Stimulated activated naive CD4-positive, alpha-beta T cell (primary cell): ENCODE measurements at regions not wholly inside any gene's neighbourhood (a gene's known extent, or its start where the extent isn't known, plus 50 kb on each side); places are given as distances from the start of the nearest gene placed in this dataset.
A peak's percentile ranks its signal among the peaks of the same experiment; 100 is the strongest.

Experiments
- DNase-seq, 6 experiments: peaks; one replicate each; lab custom pipeline; 2025; lab: John Stamatoyannopoulos, UW

- no peak for DNase-seq
Measured at GRCh38 chr5:56622141-56622540, 193.2 kb upstream of the MAP3K1 start.

GRCh38 chr5:56620903-56621677 is 194.3 kb upstream of the MAP3K1 start:
- no peak for DNase-seq

GRCh38 chr5:56617998-56618397 is 197.4 kb upstream of the MAP3K1 start:
- DNase-seq, result no peak

- peak in 1 of 6 experiments; percentile 12 for DNase-seq
Measured at GRCh38 chr5:56616454-56617160, 198.7 kb upstream of the MAP3K1 start.

DNA sequence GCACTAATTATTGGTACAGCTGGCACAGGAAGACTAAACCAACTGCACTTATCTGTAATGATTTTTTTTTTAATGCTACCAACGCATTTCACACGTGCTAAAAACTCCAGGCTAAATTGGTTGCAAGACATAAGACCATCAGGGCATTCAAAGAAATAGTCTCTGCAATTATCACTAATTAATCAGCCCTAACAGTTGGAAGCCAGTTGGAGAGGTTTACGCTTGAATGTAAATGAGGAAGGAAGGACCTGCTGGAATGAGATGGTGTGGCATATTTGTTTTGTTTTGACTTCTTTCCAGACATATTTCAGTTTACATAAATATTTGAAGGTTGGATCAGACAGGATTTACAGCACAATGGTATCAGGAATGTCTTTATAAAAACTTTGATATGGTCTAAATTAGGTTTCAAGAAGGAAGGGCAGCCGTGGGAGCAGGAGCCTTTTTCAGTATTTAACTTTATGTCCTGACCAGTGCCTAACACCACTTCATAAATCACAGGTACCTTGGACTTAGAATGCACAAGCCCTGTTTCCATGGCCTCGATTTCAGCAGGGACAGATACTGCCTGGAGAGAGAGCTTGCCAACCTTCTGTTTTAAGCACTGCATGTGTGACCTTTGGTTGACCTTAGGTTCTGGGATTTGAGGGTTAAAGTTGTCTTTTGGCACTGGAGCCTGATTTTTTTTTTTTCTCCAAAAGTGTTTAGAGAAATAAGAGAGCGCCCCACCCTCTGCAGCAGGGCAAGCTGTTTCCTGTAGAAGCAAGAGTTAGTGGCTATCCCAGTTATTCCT is 199.8 kb upstream of the MAP3K1 start:
- no peak for DNase-seq

GRCh38 chr5:56612759-56613158 is 202.6 kb upstream of the MAP3K1 start:
- DNase-seq, result peak in 3 of 6 experiments; percentile 35 to 49 (median 45)

- no peak for DNase-seq
Measured at GRCh38 chr5:56612353-56612752, 203.0 kb upstream of the MAP3K1 start.

- no peak for DNase-seq
Measured at GRCh38 chr5:56610093-56610698, 205.2 kb upstream of the MAP3K1 start.

DNA sequence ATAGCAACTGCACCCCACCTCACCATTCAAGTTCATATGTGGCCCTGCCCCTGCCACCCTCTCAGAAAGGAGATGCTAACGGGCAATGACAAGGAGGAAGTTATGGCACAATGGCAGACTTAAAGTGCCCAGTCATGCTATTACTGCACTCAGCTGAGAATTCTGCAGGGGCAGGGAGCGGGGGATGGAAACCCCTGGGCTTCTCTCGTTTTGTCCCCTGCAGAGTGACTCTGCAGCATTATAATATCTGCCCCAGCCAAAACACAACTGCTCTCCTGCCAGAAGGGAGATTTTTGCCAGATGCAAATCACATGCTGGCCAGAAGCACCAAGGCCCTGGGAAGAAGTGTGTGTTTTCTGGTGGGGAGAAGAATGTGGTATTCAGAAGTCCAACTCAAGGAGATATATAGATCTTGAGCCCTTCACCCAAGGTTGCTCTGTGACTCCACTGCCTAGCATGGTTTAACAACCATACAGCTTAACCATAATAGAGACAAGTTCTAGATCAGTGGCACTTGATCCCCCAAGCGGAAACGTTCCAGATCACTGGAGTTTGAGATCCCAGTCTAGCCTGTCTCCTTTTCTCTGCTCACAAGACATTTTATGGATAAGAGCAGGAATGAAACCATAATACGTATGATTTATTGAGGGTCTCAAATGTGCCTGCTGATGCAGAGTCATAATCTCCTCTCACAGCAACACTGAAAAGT is 207.0 kb upstream of the MAP3K1 start:
- DNase-seq, result no peak

GRCh38 chr5:56607551-56607950 is 207.8 kb upstream of the MAP3K1 start:
- no peak for DNase-seq

GRCh38 chr5:56607074-56607473 is 208.3 kb upstream of the MAP3K1 start:
- no peak for DNase-seq

DNA sequence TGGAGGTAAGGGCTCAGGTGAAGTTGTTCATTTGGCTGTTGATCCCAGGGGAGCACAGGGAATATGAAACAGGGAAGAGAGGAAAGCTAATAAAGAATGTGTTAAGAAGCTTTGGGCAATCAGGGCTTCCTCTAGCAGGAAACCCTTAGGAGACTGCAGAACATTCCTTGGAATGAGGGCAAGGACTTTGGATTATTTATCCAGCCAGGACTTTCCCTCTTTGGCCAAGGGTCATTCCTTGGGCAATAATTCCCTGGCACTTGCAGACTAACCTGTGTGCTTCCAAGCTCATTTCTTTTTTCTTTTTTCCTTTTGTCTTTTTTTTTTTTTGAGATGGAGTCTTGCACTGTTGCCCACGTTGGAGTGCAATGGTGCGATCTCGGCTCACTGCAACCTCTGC is 209.2 kb upstream of the MAP3K1 start:
- no peak for DNase-seq

GRCh38 chr5:56605231-56605630 is 210.1 kb upstream of the MAP3K1 start:
- DNase-seq, result no peak

DNA sequence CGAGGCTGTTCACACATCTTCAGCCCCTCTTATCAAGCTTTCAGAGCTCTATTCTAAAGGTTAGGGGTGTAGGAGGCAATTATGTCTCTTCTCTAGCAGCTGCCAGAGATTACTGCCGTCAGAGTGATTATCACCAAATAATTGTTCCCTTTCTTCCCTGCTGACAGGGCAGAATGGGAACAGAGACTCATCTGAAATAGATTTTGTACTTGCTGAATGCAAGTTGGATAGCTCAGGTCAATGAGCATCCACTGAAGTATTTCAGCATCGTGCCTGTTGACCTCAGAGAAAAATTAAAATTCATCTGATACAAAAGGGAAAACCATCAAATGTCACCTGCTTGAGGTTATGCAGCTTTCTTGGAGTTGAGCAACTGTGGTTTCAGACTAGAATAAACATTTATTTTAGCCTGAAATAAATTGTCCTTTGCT is 213.7 kb upstream of the MAP3K1 start:
- DNase-seq, result no peak

GRCh38 chr5:56598941-56599340 is 216.4 kb upstream of the MAP3K1 start:
- DNase-seq, result no peak

- DNase-seq, result no peak
Measured at GRCh38 chr5:56596155-56596554, 219.2 kb upstream of the MAP3K1 start.

DNA sequence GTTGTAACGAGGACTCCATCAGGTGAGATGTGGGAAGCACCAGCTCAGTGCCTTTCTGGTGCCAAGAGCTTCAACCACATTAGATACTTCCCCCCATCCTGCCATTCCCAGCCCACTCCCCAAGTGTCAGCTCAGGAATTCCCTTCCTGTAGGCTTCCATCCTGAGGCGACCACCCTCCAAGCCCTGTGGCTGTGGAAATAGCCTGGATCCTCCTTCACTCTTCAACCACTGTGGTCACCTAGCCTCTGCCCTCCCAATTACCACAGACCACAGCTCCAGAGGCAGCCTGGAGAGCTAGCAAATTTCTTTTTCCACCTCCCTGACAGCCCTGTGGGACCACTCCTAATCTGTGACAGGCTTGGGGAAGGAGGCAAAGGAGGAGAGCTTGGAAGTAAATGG is 219.8 kb upstream of the MAP3K1 start:
- no peak for DNase-seq

- DNase-seq, result no peak
Measured at GRCh38 chr5:56594792-56595191, 220.6 kb upstream of the MAP3K1 start.

DNA sequence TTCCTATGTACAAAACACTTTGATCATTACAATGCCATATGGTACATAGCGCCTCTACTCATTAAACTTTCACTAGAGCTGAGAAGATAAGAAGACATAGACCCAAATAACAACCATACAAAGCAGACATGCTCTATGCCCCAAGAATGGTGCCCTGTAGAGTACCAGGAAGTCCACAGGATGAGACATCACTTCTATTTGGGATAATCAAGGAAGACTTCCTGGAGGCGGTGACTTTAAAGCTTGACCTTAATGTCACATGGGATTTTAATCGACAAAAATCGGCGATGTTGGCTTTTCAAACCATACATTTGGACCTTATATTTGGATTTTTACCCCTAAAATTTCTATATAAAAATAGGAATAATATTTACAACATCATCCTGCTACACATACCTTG is 224.3 kb upstream of the MAP3K1 start:
- no peak for DNase-seq

GRCh38 chr5:56589481-56589860 is 225.9 kb upstream of the MAP3K1 start:
- no peak for DNase-seq

- DNase-seq, result peak; percentile 23 to 67 (median 51)
Measured at GRCh38 chr5:56588636-56589480, 226.5 kb upstream of the MAP3K1 start.
